Nephron progenitor cell (in vitro differentiated cells): ENCODE measurements at regions not wholly inside any gene's neighbourhood (a gene's known extent, or its start where the extent isn't known, plus 50 kb on each side); places are given as distances from the start of the nearest gene placed in this dataset.

Experiments
- DNase-seq: peaks from one replicate; pipeline ENCODE4 v3.0.0; 2021
- H3K27ac Mint-ChIP-seq: 2 replicates; pipeline ENCODE4 v1.8.0; 2021; ENCODE audit warnings: mild to moderate bottlenecking, moderate library complexity, mixed read lengths
- H3K27me3 Mint-ChIP-seq: 2 replicates; pipeline ENCODE4 v1.8.0; 2021; ENCODE audit warnings: mild to moderate bottlenecking, low read depth, mixed read lengths; ENCODE audit not compliant: poor library complexity
- H3K36me3 Mint-ChIP-seq: 2 replicates; pipeline ENCODE4 v1.8.0; 2021; ENCODE audit warnings: low read depth, mixed read lengths
- H3K4me1 Mint-ChIP-seq: 2 replicates; pipeline ENCODE4 v1.8.0; 2021; ENCODE audit warnings: mixed read lengths
- H3K4me3 Mint-ChIP-seq: 2 replicates; pipeline ENCODE4 v1.8.0; 2021; ENCODE audit warnings: mild to moderate bottlenecking, moderate library complexity, mixed read lengths
- H3K9me3 Mint-ChIP-seq: 2 replicates; pipeline ENCODE4 v1.8.0; 2021; ENCODE audit warnings: mild to moderate bottlenecking, moderate library complexity, mixed read lengths
- CTCF ChIP-seq: fragments of 200-600 bp; sonication (generic); IDR thresholded peaks from 2 replicates; pipeline ENCODE4 v1.5.0; 2021; ENCODE audit warnings: antibody characterized with exemption

DNA sequence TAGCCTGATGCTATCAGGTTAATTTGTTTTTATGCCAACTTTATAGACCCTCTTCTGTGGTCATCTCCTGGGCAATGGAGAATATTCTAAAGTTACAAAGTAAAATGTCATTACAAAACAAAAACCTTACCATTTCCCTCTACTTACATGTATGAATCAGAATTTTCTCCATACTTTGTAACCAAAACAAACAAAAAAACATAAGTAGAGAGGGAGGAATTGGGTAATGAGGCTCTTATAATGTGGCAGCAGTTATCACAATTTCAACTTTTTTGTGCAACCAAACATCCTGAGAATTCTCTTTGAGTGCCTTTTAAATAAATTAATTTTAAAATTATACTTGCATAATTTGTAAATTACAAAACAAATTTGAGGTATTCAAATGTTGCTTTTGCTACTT, 332.8 kb downstream of the TXNL1 start:
- Mint-ChIP-seq H3K9me3 (no peaks in the 10 kb centered on the region), H3K27ac (no peak overlapping the region), H3K36me3 (no peaks in the 10 kb centered on the region), H3K27me3 (no peaks in the 10 kb centered on the region), H3K4me3 (no peak overlapping the region), H3K4me1 (peaks cover 22% of the 10 kb centered on the region)
- TF ChIP-seq CTCF = no peak
- DNase-seq = no peak

DNA sequence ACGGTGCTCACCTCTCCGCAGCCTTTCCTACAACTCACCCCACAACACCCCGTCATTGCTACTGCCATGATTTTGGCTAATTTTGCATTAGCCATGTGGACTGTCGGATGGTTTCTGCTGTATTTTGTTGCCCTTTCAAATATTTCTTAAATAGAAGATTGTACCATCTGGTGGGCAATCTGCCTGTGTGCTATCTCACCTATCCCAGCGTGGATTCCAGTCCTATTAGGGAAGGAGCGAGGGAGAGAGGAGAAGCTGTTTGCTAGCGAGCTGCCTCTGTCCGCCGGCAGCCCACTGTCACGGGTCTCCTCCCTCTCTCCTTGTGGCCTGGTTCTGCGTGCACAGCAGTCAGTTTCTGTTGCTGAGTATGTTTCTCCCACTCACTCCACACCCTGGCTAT, 336.2 kb downstream of the TXNL1 start:
- DNase-seq = no peak

GRCh38 chr18:56299740-56300139, 338.7 kb downstream of the TXNL1 start:
- no peak for TF ChIP-seq CTCF
- H3K9me3 Mint-ChIP-seq = no peaks in the 10 kb centered on the region
- H3K36me3 Mint-ChIP-seq = no peaks in the 10 kb centered on the region
- no peak overlapping the region for H3K27ac Mint-ChIP-seq
- peaks cover 12% of the 10 kb centered on the region for H3K4me1 Mint-ChIP-seq
- no peaks in the 10 kb centered on the region for H3K27me3 Mint-ChIP-seq
- H3K4me3 Mint-ChIP-seq = no peak overlapping the region
- DNase-seq = no peak

More for the DNA sequence above, 336.2 kb downstream of the TXNL1 start:
- Mint-ChIP-seq H3K27ac (no peak overlapping the region), H3K36me3 (no peaks in the 10 kb centered on the region), H3K9me3 (no peaks in the 10 kb centered on the region), H3K27me3 (no peaks in the 10 kb centered on the region), H3K4me3 (no peak overlapping the region), H3K4me1 (peaks cover 18% of the 10 kb centered on the region)
- no peak for TF ChIP-seq CTCF

DNA sequence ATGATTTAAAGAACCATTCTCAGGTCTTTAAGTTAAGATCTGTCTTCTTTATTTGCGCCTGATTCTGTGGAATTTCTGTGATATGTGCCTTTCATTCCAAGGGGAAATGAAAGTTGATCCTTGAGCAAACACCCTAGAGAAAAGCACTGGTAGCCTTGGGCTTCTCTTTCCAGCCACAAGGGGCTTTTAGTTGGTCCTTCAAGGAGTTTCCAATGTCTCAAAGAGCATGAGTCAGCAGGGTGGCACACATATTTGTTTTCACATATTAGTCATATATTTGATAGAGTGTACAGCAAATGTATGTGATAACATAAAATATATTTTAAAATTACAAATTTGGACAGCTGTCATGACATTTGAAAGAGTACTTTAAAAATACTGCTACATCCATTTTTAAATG, 339.5 kb downstream of the TXNL1 start:
- Mint-ChIP-seq H3K4me3 (no peak overlapping the region), H3K36me3 (no peaks in the 10 kb centered on the region), H3K4me1 (peaks cover 12% of the 10 kb centered on the region), H3K27ac (no peak overlapping the region), H3K9me3 (no peaks in the 10 kb centered on the region), H3K27me3 (no peaks in the 10 kb centered on the region)
- DNase-seq = no peak
- no peak for TF ChIP-seq CTCF

GRCh38 chr18:56296381-56296780, 342.0 kb downstream of the TXNL1 start:
- Mint-ChIP-seq H3K27me3 (no peaks in the 10 kb centered on the region), H3K27ac (no peak overlapping the region), H3K9me3 (no peaks in the 10 kb centered on the region), H3K4me1 (peaks cover 12% of the 10 kb centered on the region), H3K4me3 (no peak overlapping the region), H3K36me3 (no peaks in the 10 kb centered on the region)
- TF ChIP-seq CTCF = no peak
- DNase-seq = no peak

- no peaks in the 10 kb centered on the region for H3K4me1 Mint-ChIP-seq
- H3K27me3 Mint-ChIP-seq = no peaks in the 10 kb centered on the region
- H3K4me3 Mint-ChIP-seq = no peak overlapping the region
- no peaks in the 10 kb centered on the region for H3K9me3 Mint-ChIP-seq
- TF ChIP-seq CTCF = no peak
- no peak for DNase-seq
- no peak overlapping the region for H3K27ac Mint-ChIP-seq
- H3K36me3 Mint-ChIP-seq = no peaks in the 10 kb centered on the region
Measured at GRCh38 chr18:56294484-56295183, 343.8 kb downstream of the TXNL1 start.
